H9 (cell line): ENCODE measurements at regions not wholly inside any gene's neighbourhood (a gene's known extent, or its start where the extent isn't known, plus 50 kb on each side); places are given as distances from the start of the nearest gene placed in this dataset.

Source experiments
- DNase-seq: peaks from one replicate; pipeline ENCODE4 v3.0.0-alpha.2; 2017
- H2AFZ ChIP-seq: one replicate; pipeline ENCODE4 v1.6.1; 2013; ENCODE audit warnings: mild to moderate bottlenecking, low read length, control low read depth, moderate library complexity
- H2AK5ac ChIP-seq: 2 replicates; pipeline ENCODE4 v1.6.1; 2013; ENCODE audit warnings: low read length, control low read depth, mixed read lengths; ENCODE audit not compliant: insufficient read length
- H2BK120ac ChIP-seq: one replicate; pipeline ENCODE4 v1.6.1; 2013; ENCODE audit warnings: low read depth, mild to moderate bottlenecking, low read length, control low read depth, inconsistent platforms; ENCODE audit not compliant: poor library complexity, severe bottlenecking
- H2BK12ac ChIP-seq: 2 replicates; pipeline ENCODE4 v1.6.1; 2013; ENCODE audit warnings: low read length, control low read depth, mixed read lengths, low read depth; ENCODE audit not compliant: insufficient read length
- H2BK15ac ChIP-seq: 2 replicates; pipeline ENCODE4 v1.6.1; 2013; ENCODE audit warnings: low read depth, low read length, control low read depth
- H2BK20ac ChIP-seq: one replicate; pipeline ENCODE4 v1.6.1; 2013; ENCODE audit warnings: low read depth, mild to moderate bottlenecking, low read length, control low read depth, inconsistent platforms; ENCODE audit not compliant: poor library complexity, severe bottlenecking
- H2BK5ac ChIP-seq: 2 replicates; pipeline ENCODE4 v1.6.1; 2013; ENCODE audit warnings: low read length, control low read depth, mixed read lengths; ENCODE audit not compliant: insufficient read length
- H3K14ac ChIP-seq: 2 replicates; pipeline ENCODE4 v1.6.1; 2013; ENCODE audit warnings: low read length, control low read depth; ENCODE audit not compliant: insufficient read depth
- H3K18ac ChIP-seq: 2 replicates; pipeline ENCODE4 v1.6.1; 2013; ENCODE audit warnings: low read depth, mild to moderate bottlenecking, mixed read lengths, low read length, control low read depth; ENCODE audit not compliant: insufficient read length
- H3K23ac ChIP-seq: 2 replicates; pipeline ENCODE4 v1.6.1; 2013; ENCODE audit warnings: low read length, control low read depth, mixed read lengths, low read depth; ENCODE audit not compliant: insufficient read length
- H3K23me2 ChIP-seq: 2 replicates; pipeline ENCODE4 v1.6.1; 2013; ENCODE audit warnings: low read depth, mild to moderate bottlenecking, mixed read lengths, low read length, control low read depth; ENCODE audit not compliant: insufficient read length, poor library complexity, severe bottlenecking
- H3K27ac ChIP-seq: 2 replicates; pipeline ENCODE4 v1.5.1; 2013; ENCODE audit warnings: low read length, control low read depth, mixed read lengths, low read depth; ENCODE audit not compliant: insufficient read length
- H3K27me3 ChIP-seq: 2 replicates; pipeline ENCODE4 v1.6.1; 2013; ENCODE audit warnings: low read length, control low read depth, inconsistent platforms; ENCODE audit not compliant: insufficient read depth
- H3K4ac ChIP-seq: 2 replicates; pipeline ENCODE4 v1.6.1; 2013; ENCODE audit warnings: low read depth, mild to moderate bottlenecking, control low read depth, inconsistent platforms, low read length, moderate library complexity
- H3K4me1 ChIP-seq: 2 replicates; pipeline ENCODE4 v1.6.1; 2013; ENCODE audit warnings: low read length, control low read depth, inconsistent platforms; ENCODE audit not compliant: insufficient read depth
- H3K4me2 ChIP-seq: 2 replicates; pipeline ENCODE4 v1.6.1; 2013; ENCODE audit warnings: low read length, control low read depth, mixed read lengths; ENCODE audit not compliant: insufficient read length, insufficient read depth
- H3K56ac ChIP-seq: 2 replicates; pipeline ENCODE4 v1.6.1; 2013; ENCODE audit warnings: low read depth, mild to moderate bottlenecking, mixed read lengths, low read length, control low read depth; ENCODE audit not compliant: insufficient read length
- H3K79me1 ChIP-seq: 2 replicates; pipeline ENCODE4 v1.6.1; 2013; ENCODE audit warnings: low read depth, mild to moderate bottlenecking, moderate library complexity, low read length, control low read depth, inconsistent platforms; ENCODE audit not compliant: insufficient read depth, poor library complexity, severe bottlenecking
- H3K79me2 ChIP-seq: 2 replicates; pipeline ENCODE4 v1.6.1; 2013; ENCODE audit warnings: low read length, control low read depth, inconsistent platforms; ENCODE audit not compliant: insufficient read depth
- H3K9ac ChIP-seq: 2 replicates; pipeline ENCODE4 v1.6.1; 2013; ENCODE audit warnings: low read length, control low read depth, mixed read lengths; ENCODE audit not compliant: insufficient read length; ENCODE audit errors: extremely low read depth
- H3K9me3 ChIP-seq: one replicate; pipeline ENCODE4 v1.6.1; 2013; ENCODE audit warnings: low read depth, low read length, inconsistent platforms; ENCODE audit not compliant: control insufficient read depth
- H3T11ph ChIP-seq: one replicate; pipeline ENCODE4 v1.6.1; 2013; ENCODE audit warnings: mild to moderate bottlenecking, low read length, control low read depth, inconsistent platforms
- H4K20me1 ChIP-seq: one replicate; pipeline ENCODE4 v1.6.1; 2013; ENCODE audit not compliant: control insufficient read depth, insufficient read length, insufficient read depth
- H4K5ac ChIP-seq: 2 replicates; pipeline ENCODE4 v1.6.1; 2013; ENCODE audit warnings: low read depth, mild to moderate bottlenecking, mixed read lengths, low read length, control low read depth; ENCODE audit not compliant: insufficient read length
- H4K8ac ChIP-seq: replicated peaks from 2 replicates; pipeline ENCODE4 v1.6.1; 2013; ENCODE audit warnings: low read length, control low read depth, mixed read lengths, low read depth; ENCODE audit not compliant: insufficient read length
- H4K91ac ChIP-seq: 2 replicates; pipeline ENCODE4 v1.6.1; 2013; ENCODE audit warnings: low read depth, mild to moderate bottlenecking, moderate library complexity, mixed read lengths, low read length, control low read depth; ENCODE audit not compliant: insufficient read length
- H3K27ac Mint-ChIP-seq, 3 experiments: 2 replicates in 2 of 3; 3 replicates in 1 of 3; pipeline ENCODE4 v1.8.0; 2020 to 2021; ENCODE audit warnings: mixed read lengths in 3 of 3, mild to moderate bottlenecking in 1 of 3, moderate library complexity in 1 of 3
- H3K27me3 Mint-ChIP-seq: 2 replicates; pipeline ENCODE4 v1.8.0; 2021; ENCODE audit warnings: low read depth, mild to moderate bottlenecking, moderate library complexity, mixed read lengths
- H3K36me3 Mint-ChIP-seq, 3 experiments: 2 replicates in 2 of 3; 3 replicates in 1 of 3; pipeline ENCODE4 v1.8.0; 2020 to 2021; ENCODE audit warnings: low read depth in 3 of 3, mixed read lengths in 3 of 3; ENCODE audit not compliant: insufficient read depth in 1 of 3
- H3K4me1 Mint-ChIP-seq, 2 experiments: 2 replicates each; pipeline ENCODE4 v1.8.0; 2020; ENCODE audit warnings: mixed read lengths in 2 of 2
- H3K4me3 Mint-ChIP-seq, 2 experiments: 2 replicates in 1 of 2; 3 replicates in 1 of 2; pipeline ENCODE4 v1.8.0; 2020 to 2021; ENCODE audit warnings: mild to moderate bottlenecking in 2 of 2, mixed read lengths in 2 of 2, moderate library complexity in 1 of 2
- H3K9me3 Mint-ChIP-seq, 2 experiments: 2 replicates in 1 of 2; 3 replicates in 1 of 2; pipeline ENCODE4 v1.8.0; 2020; ENCODE audit warnings: mild to moderate bottlenecking in 2 of 2, mixed read lengths in 2 of 2, moderate library complexity in 1 of 2
- WGBS: extraction: QIAGEN DNeasy Blood & Tissue Kit; methylation state at CpG from one replicate; pipeline ENCODE4 v1.1.7; 2013; ENCODE audit warnings: missing lambda C conversion rate, low lambda C conversion rate, mixed read lengths; ENCODE audit not compliant: insufficient read length; ENCODE audit errors: extremely low coverage; 5-methylcytosine and 5-hydroxymethylcytosine counted together
- TF ChIP-seq, protein P1 (sequence below): fragments of 200-600 bp; sonication (generic); conservative IDR thresholded peaks from 3 replicates; pipeline ENCODE4 v1.8.0; 2021; ENCODE audit warnings: antibody characterized with exemption, mild to moderate bottlenecking

DNA sequence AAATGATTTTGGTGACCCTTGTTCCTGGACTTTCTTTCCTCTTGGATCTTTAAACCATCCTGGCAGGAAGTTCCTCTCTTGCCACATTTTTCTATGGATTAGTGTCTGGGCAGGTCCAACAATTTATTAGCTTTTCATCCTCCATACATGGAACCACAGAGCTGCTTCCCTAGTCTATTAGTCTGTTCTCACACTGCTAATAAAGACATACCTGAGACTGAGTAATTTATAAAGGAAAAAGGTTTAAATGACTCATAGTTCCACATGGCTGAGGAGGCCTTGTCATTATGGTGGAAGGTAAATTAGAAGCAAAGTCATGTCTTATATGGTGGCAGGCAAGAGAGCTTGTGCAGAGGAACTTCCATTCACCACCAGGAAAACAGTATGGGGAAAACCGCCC lies 122.9 kb downstream of the DDX1 start:
- H2AFZ ChIP-seq: no peak overlapping the region
- H2BK20ac ChIP-seq: no peak overlapping the region
- H3K4me2 ChIP-seq: no peak overlapping the region
- H4K20me1 ChIP-seq: no peaks in the 10 kb centered on the region
- no peak overlapping the region for H2BK120ac ChIP-seq
- no peak overlapping the region for H4K8ac ChIP-seq
- no peak overlapping the region for H4K91ac ChIP-seq
- H3K4me3 Mint-ChIP-seq: no peak overlapping the region
- H3K27me3 ChIP-seq: no peaks in the 10 kb centered on the region
- H4K5ac ChIP-seq: no peak overlapping the region
- no peak overlapping the region for H2BK5ac ChIP-seq
- no peak overlapping the region for H3K18ac ChIP-seq
- H3K56ac ChIP-seq: no peak overlapping the region
- no peaks in the 10 kb centered on the region for H3K23me2 ChIP-seq
- no peak overlapping the region for H2AK5ac ChIP-seq
- no peaks in the 10 kb centered on the region for H3K9me3 ChIP-seq
- no peaks in the 10 kb centered on the region; a peak in 1 of 5 replicates for H3K9me3 Mint-ChIP-seq
- H3K36me3 Mint-ChIP-seq: no peaks in the 10 kb centered on the region; a peak in 1 of 7 replicates
- no peak overlapping the region for H3K27ac ChIP-seq
- no peak overlapping the region for H3K14ac ChIP-seq
- peaks cover under 1% of the 10 kb centered on the region; the same call in 1 of the 2 replicates for H3K4me1 ChIP-seq
- H3K9ac ChIP-seq: no peak overlapping the region
- H3K23ac ChIP-seq: no peak overlapping the region
- H3K4me1 Mint-ChIP-seq: peaks cover 7 to 8% of the 10 kb centered on the region in 2 experiments
- no peak overlapping the region for H3K27ac Mint-ChIP-seq
- no peak overlapping the region for H3K4ac ChIP-seq
- no peak overlapping the region for H2BK15ac ChIP-seq
- no peak overlapping the region for H2BK12ac ChIP-seq
- H3T11ph ChIP-seq: no peak overlapping the region
- H3K79me2 ChIP-seq: no peaks in the 10 kb centered on the region
- peaks cover 2% of the 10 kb centered on the region; the same call in 1 of the 2 replicates for H3K27me3 Mint-ChIP-seq
- DNase-seq: no peak
- TF ChIP-seq, protein P1, sequence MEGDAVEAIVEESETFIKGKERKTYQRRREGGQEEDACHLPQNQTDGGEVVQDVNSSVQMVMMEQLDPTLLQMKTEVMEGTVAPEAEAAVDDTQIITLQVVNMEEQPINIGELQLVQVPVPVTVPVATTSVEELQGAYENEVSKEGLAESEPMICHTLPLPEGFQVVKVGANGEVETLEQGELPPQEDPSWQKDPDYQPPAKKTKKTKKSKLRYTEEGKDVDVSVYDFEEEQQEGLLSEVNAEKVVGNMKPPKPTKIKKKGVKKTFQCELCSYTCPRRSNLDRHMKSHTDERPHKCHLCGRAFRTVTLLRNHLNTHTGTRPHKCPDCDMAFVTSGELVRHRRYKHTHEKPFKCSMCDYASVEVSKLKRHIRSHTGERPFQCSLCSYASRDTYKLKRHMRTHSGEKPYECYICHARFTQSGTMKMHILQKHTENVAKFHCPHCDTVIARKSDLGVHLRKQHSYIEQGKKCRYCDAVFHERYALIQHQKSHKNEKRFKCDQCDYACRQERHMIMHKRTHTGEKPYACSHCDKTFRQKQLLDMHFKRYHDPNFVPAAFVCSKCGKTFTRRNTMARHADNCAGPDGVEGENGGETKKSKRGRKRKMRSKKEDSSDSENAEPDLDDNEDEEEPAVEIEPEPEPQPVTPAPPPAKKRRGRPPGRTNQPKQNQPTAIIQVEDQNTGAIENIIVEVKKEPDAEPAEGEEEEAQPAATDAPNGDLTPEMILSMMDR: no peak
- H3K79me1 ChIP-seq: no peaks in the 10 kb centered on the region
- WGBS: no CpG with 5 or more reads among the region's 1 CpG
